Spleen (tissue), 7 donors: ENCODE measurements at regions not wholly inside any gene's neighbourhood (a gene's known extent, or its start where the extent isn't known, plus 50 kb on each side); places are given as distances from the start of the nearest gene placed in this dataset.

Experiments used
- CTCF ChIP-seq, 11 experiments: fragments of 200-600 bp in 7 of 11; fragments of 450-650 bp in 4 of 11; sonication (generic) in 4 of 11; IDR thresholded peaks in 8 of 11; conservative IDR thresholded peaks in 3 of 11; 1 replicate in 7 of 11; 2 replicates in 4 of 11; pipeline versions ENCODE4 v1.4.0 to v1.8.0; 2016 to 2021; ENCODE audit warnings: antibody characterized with exemption in 11 of 11, inconsistent platforms in 4 of 11, mild to moderate bottlenecking in 1 of 11
- POLR2A ChIP-seq, 3 donors: fragments of 450-650 bp; IDR thresholded peaks; one replicate each; pipeline ENCODE4 v1.5.1; 2017; ENCODE audit warnings: antibody characterized with exemption in 3 of 3, mild to moderate bottlenecking in 1 of 3
- donor health status: DM: no; HTN: no; CAD: no; lungs with moderate emphysema.
- donor health status: DM: no; HTN: no; CAD: no.
- donor health status: DM: no; HTN: no; CAD: no.

GRCh38 chr4:95963456-95963855, 123.6 kb downstream of the PDHA2 start:
- no peak for TF ChIP-seq CTCF (IDR thresholded peaks at IDR 0.05 in 8 of 11, conservative IDR thresholded peaks at IDR 0.05 in 3 of 11)
- no peak for TF ChIP-seq POLR2A (IDR thresholded peaks at IDR 0.05)
